ENCODE measurements at regions not wholly inside any gene's neighbourhood (a gene's known extent, or its start where the extent isn't known, plus 50 kb on each side); places are given as distances from the start of the nearest gene placed in this dataset.

DNA sequence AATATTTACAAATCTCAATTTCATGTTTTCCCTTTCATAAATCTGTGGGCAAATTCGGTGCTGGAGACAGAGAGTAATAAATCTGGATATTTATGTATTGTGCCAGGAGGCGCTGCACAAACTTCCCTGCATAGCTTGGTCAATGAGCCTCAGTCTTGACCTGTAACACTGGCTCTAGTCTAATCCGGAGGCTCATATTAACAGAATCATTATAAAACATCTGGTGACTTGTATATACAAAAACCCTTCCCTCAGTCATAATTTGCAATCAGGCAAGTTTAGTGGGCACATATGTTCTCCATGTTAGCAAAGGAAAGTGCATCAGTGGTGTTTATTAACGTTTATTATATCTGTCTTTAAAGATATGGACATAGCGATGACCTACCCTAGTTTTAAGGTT lies 104.0 kb upstream of the BNC2 start:
- intact Hi-C loops (cut with DNase I): no loop called here

DNA sequence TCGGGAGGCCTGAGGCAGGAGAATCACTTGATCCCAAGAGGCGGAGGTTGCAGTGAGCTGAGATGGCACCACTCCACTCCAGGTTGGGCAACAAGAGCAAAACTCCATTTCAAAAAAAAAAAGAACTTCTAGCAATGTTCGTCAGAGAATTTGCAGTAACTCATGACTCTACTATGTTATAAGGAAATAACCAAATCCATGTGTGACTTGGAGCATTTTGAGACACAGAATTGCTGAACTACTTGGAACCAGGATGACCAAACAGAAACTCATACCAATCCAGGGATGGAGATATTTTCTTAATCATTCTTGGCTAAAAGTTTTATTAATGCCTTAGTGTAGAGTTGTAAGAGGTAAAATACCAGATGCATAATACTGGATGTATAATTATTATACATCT lies 99.9 kb upstream of the BNC2 start:
- intact Hi-C loops (cut with DNase I): no loop called here
- no peak for DNase-seq
- no peak for ATAC-seq

More for the DNA sequence above, 104.0 kb upstream of the BNC2 start:
- no peak for DNase-seq
- ATAC-seq: no peak

DNA sequence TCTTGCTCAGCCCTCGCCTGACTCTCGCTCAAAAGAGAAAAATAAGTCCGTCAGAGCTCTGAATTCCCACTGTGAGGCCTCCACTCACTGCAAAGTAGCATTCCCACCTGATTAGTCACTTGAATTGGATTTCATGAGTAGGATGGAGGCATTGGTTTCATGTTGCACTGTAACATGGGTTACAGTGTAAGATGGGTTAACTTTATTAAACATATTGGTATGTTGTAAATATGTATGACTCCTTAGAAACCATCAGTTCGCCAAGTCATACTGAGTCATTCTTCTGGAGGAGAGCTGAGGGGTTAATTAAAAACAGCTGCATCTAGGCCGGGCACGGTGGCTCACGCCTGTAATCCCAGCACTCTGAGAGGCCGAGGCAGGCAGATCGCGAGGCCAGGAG lies 93.8 kb upstream of the BNC2 start:
- ATAC-seq (no peak), DNase-seq (no peak)
- intact Hi-C loops (cut with DNase I): no loop called here

DNA sequence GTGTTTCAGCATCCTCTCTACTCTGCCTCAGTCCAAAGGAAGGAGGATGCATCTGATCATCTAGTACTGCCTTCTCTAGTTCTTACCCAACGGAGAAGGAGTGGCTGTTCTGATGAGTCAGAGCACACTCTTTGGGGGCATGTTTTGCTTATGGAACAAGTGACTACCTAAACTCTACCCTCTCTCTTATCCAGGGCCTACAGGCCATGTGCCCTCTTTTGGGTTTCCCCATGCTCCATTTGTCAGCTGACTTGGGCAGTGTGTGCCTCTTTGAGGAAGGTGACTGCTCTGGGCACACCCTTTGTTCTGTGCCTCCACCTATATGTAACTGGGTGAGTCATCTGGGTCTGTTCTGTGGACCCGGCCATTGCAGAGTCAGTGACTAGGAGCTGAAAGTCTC lies 89.6 kb upstream of the BNC2 start:
- intact Hi-C loops (cut with DNase I): no loop called here
- DNase-seq (no peak), ATAC-seq (no peak)

DNA sequence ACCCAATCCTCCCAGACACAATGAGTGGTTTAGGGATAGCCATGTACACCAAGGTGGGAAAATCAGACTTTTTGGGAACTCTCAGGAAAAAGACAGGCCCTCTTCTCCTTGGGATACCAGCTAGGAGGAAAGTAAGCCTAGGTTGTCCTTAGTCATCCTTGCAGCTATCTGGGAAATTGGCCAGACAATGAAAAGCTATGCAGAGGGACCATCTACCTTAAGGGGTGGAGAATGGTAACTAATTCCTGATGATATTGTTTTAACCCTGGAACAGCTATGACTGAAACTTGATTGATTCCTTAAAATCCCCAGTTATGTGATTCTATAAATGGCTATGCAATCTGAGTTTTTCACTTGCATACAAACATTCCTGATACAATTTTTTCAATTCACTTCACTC lies 88.9 kb upstream of the BNC2 start:
- no peak for ATAC-seq
- DNase-seq: no peak
- intact Hi-C loops (cut with DNase I): no loop called here

DNA sequence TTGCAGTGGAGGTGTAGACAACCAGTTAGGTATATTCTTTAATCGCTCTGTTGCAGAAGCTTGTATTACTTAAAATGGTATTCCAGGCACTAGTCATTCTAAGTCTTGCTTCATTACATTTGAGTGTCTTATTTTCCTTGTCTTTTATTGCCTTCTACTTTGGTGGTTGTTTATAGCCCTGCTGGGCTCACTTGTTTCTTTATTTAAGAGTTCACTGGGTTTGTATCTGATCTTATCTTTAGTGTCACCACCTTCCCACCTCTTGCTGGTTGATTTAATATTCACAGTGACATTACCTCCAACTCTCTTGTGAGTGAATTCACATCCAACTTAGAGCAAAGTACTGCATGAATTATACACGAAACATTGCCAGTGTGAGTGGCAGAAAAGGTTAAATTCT lies 83.6 kb upstream of the BNC2 start:
- ATAC-seq: no peak
- intact Hi-C loops (cut with DNase I): no loop called here
- DNase-seq: no peak

DNA sequence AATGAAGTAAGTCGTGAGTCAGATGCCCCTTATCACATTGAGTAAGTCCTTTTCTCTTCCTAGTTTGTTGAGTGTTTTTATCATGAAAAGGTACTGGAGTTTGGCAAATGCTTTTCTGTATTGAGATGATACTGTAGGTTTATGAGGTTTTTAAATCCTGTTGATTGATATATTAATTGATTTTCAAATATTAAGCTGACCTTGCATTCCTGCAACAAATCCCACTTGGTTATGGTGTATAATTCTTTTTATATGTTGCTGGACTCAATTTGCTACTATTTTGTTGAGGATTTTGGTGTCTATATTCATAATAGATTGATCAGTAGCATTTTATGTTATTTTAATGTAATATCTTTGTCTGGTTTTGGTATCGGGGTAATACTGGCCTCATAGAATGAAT lies 81.0 kb upstream of the BNC2 start:
- intact Hi-C loops (cut with DNase I): no loop called here
- DNase-seq (no peak), ATAC-seq (no peak)

DNA sequence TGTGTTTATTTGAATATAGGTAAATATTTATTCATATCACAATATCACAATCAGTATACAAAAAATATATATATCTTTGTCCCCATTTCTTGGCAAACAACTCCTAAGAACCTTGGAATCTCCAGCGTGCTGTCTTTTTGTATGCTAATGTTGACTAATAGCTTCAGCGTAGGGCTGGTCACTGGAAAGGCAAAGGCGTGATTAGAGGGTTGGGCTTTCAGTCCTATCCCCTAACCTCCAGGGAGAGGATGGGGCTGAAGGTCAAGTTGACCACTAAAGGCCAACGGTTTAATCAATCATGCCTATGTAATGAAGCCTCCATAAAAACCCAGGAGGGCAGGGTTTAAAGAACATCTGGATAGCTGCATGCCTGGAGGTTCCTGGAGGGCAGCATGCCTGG lies 79.6 kb upstream of the BNC2 start:
- DNase-seq (no peak), ATAC-seq (no peak)

DNA sequence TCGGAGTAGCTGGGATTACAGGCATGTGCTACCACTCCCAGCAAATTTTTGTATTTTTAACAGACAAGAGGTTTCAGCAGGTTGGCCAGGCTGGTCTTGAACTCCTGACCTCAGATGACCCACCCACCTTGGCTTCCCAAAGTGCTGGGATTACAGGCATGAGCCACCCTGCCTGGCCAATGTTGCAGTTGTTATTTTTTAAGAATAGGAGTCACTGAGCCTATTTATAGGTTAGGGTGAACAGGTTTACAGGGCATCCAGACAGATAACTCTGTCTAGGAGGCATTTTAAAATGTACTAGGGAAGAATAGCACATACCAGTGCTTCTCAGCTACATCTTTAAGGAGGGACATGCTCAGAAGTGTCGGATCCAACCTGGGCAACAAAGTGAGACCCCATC lies 60.1 kb upstream of the BNC2 start:
- DNase-seq (no peak), ATAC-seq (no peak)
- intact Hi-C loops (cut with DNase I): no loop called here

More for the DNA sequence above, 79.6 kb upstream of the BNC2 start:
- intact Hi-C loops (cut with DNase I): no loop called here

DNA sequence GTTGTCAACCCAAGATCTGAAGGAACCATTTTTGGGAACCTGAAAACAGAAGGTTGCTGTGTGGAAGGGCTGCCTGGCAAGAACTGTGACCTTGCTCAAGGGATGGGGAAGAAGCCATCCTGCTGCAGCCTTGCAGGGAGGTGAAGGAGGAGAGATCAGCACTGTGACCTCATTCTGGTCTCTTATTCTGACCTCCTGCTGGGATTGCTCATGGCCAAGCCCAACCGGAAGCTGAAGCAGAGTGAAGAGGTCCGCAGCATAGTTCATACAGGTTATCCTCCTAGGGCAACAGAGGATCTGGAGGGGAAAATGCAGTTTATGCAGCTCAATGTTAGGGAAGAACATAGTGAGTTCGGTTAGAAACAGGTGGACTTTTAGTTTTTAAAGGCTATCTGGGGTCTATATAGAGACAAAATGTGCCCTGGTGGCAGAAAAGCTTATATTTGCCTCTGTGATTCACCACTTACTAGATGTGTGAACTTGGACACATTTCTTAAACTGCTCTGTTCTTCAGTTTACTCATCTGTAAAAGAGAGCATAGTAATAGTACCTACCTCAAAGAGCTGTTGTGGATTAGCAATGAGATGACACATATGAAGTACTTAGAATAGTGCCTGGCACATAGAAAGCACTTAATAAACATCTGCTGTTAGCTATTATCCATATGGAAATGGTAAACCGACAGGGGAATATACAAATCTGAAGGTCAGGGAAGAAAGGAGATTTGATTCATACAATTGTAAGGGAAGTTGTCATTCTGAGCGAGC lies 57.9 kb upstream of the BNC2 start:
- ATAC-seq: no peak
- intact Hi-C loops (cut with DNase I): no loop called here
- no peak for DNase-seq

DNA sequence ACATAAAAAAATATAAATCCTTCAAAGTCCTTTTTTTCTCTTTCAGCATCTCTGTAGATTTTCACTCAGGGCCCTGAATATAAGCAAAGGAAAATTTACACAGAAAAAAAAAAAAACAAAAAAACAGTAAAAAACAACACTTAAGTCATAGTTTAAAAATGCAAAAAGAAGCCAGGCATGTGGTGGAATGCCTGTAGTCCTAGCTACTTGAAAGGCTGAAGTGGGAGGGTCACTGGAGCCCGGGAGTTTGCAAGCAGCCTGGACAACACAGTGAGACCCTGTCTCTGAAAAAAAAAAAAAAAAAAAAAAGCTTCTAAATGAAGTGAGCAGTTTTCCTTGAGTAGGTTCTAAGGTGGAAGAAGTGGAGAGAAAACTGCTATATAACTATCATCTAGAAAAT lies 55.0 kb upstream of the BNC2 start:
- intact Hi-C loops (cut with DNase I): no loop called here

DNA sequence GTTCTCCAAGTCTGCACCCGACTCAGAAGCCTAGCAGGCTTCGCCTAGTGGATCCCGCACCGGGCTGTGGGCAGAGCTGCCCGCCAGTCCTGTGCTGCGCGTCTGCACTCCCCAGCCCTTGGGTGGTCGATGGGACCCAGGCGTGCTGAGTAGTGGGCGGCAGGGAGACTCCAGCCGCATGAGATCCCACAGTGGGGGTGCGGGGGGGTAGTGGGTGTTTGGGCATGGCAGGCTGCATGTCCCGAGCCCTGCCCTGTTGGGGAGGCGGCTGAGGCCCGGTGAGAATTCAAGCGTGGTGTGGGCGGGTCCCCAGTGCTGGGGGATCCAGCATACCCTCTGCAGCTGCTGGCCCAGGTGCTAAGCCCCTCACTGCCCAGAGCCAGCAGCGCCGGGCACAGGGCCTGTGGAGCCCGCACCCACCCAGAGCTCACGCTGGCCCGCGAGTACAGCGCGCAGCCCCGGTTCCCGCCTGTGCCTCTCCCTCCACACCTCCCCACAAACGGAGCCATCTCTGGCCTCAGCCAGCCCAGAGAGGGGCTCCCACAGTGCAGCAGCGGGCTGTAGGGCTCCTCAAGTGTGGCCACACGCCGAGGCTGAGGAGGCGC lies 53.9 kb upstream of the BNC2 start:
- intact Hi-C loops (cut with DNase I): no loop called here
- DNase-seq (no peak), ATAC-seq (no peak)

More for the DNA sequence above, 55.0 kb upstream of the BNC2 start:
- DNase-seq (no peak), ATAC-seq (no peak)

DNA sequence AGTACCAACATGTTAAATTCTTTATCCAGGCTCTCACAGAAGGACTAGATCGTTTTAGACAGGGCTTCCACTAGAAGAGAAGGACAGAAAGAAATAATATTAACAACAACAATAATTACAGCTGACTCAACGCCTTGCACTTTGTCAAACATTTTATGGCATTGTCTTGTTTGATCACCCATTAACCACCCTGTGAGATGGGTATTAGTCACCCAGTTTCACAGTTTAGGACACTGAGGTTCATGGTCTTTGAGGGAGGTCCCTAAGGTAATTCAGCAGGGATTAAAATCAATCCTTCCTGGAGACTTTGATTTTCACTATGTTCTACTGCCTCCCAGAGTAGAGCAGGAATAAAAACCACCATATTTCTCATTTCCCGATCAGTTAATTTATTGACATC lies 51.4 kb upstream of the BNC2 start:
- ATAC-seq (no peak), DNase-seq (no peak)
- intact Hi-C loops (cut with DNase I): no loop called here

Data from left cardiac atrium (tissue), 4 donors.